Stimulated activated CD4-positive, alpha-beta T cell treated with anti-CD3 and anti-CD28 coated beads, Interleukin-4, amount 100 ng/mL, for 4 hours (primary cell): ENCODE measurements at regions not wholly inside any gene's neighbourhood (a gene's known extent, or its start where the extent isn't known, plus 50 kb on each side); places are given as distances from the start of the nearest gene placed in this dataset.
A peak's percentile ranks its signal among the peaks of the same experiment; 100 is the strongest.
"Not testable (repeated sequence)": the region's sequence is repeated elsewhere in the genome, so short reads cannot be mapped to it uniquely, and the experiment has no call there.

Experiments used
- DNase-seq, 2 experiments: peaks; one replicate each; pipeline ENCODE4 v3.0.0-alpha.2; 2020

DNA sequence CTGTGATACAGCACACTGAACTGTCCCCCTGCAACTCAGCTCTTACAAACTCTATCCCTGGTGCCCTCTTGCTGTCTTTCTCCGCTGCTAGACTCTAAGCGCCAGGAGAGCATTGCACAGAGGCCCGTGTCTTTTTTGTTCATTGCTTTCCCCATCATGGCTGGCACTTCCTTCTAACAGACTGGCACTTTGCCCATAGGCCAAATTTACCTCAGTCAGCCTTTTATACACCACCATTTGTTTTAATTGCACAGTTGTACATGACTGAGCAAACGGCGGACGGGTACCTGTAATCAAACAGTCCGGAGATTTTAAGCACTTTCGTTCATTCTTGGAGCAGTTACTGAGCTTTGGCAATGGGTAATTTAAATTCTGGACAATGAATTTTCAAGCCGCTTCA lies 102.2 kb upstream of the CLINT1 start:
- DNase-seq, result no peak

DNA sequence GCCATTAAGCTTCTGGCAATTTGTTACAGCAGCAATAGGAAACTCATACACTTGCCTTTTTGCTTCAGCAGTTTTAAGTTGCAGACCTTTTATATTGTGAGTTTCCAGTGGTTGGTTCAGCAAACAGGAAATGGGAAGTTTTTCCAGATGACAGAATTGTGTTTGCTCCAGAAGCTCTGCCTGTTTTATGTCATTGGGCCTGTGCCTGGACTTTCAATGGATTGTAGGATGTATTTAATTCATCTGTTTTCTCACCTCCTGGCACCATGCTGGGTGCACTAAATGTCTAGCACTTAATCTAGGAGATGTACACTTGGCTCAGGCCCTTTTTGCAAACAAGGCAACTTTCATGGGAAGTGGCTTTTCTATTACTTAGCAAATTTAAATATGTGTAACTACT lies 100.4 kb upstream of the CLINT1 start:
- DNase-seq, result no peak

DNA sequence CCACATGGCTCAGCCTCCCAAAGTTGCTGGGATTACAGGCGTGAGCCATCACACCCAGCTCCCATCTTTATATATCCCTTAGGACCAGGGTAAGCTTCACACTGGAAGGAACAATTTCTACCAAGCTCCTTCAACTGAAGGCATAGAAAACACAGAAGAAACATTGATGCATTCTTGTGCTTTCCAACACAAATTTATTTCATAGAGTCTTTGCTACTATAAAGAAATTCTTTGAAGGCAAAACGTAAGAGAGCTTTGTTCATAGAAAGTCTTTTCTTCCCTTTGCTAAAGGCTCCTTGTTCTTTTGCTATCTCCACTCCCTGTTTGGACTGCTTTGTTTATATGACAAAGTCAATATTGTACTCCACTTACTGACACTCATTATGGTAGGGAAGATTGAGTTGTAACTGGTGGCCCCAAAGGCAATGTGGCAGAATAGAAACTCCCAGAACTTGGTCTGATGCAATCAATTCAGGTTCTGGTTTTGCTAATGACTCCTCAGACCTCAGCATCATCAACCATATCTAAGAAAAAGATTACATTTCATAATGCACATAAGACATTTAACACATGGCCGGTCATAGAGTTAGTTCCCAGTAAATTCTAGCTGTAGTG lies 97.4 kb upstream of the CLINT1 start:
- no peak for DNase-seq

- no peak for DNase-seq
These were observed 96.7 kb upstream of the CLINT1 start for GRCh38 chr5:157955541-157956172.

- DNase-seq, result no peak
These were observed 93.4 kb upstream of the CLINT1 start for GRCh38 chr5:157952374-157952685.

- no peak for DNase-seq
These were observed 92.9 kb upstream of the CLINT1 start for GRCh38 chr5:157951673-157952373.

DNA sequence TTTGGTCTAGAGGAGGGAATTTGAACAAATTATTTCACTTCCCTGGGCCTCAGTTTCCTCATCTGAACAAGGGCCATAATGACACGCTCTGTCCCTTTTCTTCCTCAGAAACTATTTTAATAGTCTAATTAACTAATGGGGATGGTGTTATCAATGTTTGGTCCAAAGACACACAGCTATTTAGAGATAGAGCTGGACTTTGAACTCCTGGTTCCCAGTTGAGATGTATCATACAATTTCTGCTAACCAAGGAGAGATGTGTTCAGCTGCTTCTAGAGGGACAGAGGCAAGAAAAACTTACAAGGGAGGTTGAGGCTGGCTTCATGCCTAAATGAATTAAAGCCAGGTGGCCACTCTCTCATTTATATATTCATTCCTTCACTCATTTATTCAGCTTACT lies 90.6 kb upstream of the CLINT1 start:
- no peak for DNase-seq

- DNase-seq, result peak; percentile 67 to 69
These were observed 89.9 kb upstream of the CLINT1 start for GRCh38 chr5:157948738-157949410.

DNA sequence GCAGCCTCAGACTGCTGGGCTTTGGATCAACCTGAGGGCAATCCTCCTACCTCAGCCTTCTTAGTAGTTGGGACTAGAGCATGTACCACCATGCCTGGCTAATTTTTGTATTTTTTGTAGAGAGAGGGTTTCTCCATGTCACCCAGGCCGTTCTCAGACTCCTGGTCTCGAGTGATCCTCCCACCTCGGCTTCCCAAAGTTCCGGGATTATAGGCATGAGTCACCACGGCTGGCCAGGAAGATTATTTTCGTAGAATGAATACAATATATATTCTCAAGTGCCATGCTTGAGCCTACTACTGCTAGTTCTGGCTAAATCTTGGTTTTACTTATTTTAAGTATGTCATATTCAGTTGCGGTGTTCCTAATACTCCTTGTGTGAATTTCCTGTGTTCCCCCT lies 88.2 kb upstream of the CLINT1 start:
- DNase-seq, result no peak

DNA sequence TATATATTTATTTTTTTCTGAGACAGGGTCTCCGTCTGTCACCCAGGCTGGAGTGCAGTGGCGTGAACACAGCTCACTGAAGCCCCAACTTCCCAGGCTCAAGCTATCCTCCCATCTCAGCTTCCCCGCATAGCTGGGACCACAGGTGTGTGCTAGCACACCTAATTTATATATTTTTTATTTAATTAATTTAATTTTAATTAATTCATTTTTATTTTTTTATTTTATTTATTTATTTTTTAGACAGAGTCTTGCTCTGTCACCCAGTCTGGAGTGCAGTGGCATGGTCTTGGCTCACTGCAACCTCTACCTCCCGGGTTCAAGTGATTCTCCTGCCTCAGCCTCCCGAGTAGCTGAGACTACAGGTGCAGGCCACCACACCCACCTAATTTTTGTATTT lies 86.9 kb upstream of the CLINT1 start:
- not testable (repeated sequence) for DNase-seq

GRCh38 chr5:157944938-157945337 lies 86.0 kb upstream of the CLINT1 start:
- no peak for DNase-seq

GRCh38 chr5:157944077-157944633 lies 85.2 kb upstream of the CLINT1 start:
- DNase-seq, result no peak

DNA sequence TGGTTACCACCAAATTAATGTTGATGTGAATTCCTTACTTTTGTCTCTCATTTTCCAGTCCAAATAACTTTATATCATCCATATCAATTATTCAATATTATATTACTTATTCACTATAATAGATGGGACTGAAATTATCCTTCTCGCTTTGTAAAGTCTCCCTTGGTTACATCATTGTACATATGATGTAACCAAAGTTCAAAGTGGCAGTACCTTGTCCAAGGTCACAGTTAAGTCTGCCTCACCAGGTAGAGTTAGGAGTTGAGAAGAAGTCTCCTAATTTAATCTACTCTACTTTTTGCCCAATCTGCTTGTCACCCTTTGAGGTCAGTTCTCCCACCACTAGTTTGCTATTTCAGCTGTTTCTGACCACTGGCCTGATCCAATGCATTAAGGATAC lies 83.7 kb upstream of the CLINT1 start:
- no peak for DNase-seq

GRCh38 chr5:157941616-157942015 lies 82.7 kb upstream of the CLINT1 start:
- no peak for DNase-seq

DNA sequence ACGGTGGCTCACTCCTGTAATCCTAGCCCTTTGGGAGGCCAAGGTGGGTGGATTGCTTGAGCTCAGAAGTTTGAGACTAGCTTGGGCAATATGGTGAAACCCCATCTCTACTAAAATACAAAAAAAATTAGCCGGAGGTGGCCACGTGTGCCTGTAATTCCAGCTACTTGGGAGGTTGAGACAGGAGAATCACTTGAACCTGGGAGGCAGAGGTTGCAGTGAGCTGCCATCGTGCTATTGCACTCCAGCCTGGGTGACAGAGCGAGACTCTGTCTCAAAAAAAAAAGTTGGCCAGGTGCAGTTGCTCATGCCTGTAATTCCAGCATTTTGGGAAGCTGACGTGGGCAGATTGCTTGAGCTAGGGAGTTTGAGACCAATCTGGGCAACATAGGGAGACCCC lies 79.2 kb upstream of the CLINT1 start:
- DNase-seq, result not testable (repeated sequence)

- not testable (repeated sequence) for DNase-seq
These were observed 78.0 kb upstream of the CLINT1 start for GRCh38 chr5:157936776-157937501.

GRCh38 chr5:157934600-157934999 lies 75.7 kb upstream of the CLINT1 start:
- DNase-seq, result no peak

DNA sequence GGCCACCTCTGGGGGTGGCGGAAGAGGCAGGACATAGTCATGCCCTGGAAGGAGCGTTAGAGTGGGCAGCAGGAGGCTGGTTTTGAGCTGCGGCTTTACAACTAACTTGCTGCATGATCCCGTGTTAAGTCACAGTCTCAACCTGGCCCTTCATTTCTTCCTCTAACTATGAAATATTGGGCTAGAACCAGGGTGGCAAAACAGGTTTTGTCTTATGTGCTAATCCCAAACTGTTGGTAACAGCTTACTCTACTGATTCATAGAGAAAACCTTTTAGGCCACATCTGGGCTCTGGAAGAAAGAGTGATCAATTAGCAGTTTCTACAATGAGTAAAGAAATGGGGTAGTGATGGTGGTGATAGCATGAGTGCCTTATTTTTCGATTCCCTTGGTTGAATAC lies 74.1 kb upstream of the CLINT1 start:
- DNase-seq, result no peak

DNA sequence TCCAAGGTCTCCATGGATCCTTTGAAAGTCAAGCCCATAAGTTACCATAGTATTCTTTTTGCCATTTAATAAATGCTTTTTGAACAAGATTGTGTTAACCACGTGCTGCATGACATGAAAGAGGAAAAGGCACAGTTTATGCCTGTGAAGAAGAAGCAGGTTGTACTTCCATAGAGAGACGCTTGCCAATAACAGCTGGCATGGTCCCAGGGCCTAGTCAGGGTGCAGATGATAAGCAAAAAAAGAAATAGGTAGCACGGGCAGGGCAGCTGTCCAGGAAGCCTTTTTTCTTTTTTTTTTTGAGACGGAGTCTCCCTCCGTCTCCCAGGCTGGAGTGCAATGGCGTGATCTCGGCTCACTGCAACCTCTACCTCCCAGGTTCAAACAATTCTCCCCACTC lies 71.8 kb upstream of the CLINT1 start:
- no peak for DNase-seq

- no peak for DNase-seq
These were observed 68.0 kb upstream of the CLINT1 start for GRCh38 chr5:157926977-157927376.

DNA sequence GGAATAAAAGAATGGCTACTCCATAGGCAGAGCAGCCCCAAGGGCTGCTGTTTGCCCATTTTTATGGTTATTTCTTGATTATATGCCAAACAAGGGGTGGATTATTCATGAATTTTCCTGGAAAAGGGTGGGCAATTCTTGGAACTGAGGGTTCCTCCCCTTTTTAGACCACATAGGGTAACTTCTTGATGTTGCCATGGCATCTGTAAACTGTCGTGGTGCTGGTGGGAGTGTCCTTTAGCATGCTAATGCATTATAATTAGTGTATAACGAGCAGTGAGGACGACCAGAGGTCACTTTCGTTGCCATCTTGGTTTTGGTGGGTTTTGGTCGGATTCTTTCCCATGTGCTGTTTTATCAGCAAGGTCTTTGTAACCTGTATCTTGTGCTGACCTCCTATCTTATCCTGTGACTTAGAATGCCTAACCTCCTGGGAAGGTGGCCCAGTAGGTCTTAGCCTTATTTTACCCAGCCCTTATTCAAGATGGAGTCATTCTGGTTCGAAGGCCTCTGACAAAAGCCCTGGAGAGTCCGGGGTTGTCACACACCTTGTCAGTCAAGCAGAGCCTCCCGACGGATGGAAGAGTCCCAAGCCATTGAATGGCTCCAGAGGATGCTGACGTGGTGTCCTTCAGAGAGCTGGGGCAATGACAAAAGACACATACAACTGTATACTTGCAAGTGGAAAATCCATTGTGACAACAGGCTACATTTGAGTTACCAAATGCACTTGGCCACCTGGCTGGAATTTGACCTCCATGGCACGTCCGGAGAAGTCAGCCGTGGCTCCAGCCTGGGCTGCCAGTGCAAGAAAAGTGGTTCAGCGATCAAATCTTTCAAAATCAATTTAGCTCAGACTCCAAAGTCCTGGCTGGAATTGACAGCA lies 67.1 kb upstream of the CLINT1 start:
- no peak for DNase-seq
